ENCODE measurements at regions not wholly inside any gene's neighbourhood (a gene's known extent, or its start where the extent isn't known, plus 50 kb on each side); places are given as distances from the start of the nearest gene placed in this dataset.

- Histone ChIP-seq H2AFZ (replicated peaks; ENCODE audit: low read length, poor library complexity) (peak overlapping the region; percentile 5), H3K27me3 (ENCODE audit: control insufficient read depth, insufficient read depth, low read length) (peaks cover 13% of the 10 kb centered on the region), H2BK5ac (ENCODE audit: low read depth, low read length, poor library complexity, severe bottlenecking) (no peak overlapping the region), H3K18ac (ENCODE audit: low read depth, low read length) (no peak overlapping the region), H3K56ac (ENCODE audit: extremely low read depth, insufficient read depth, low read length) (no peak overlapping the region), H3K9me3 (ENCODE audit: control insufficient read depth, insufficient read depth, low read length) (no peaks in the 10 kb centered on the region), H4K8ac (ENCODE audit: low read depth in 2 of 2, low read length in 2 of 2) (no peak overlapping the region), H3K9me1 (ENCODE audit: insufficient read depth, low read length) (no peaks in the 10 kb centered on the region), H2BK15ac (ENCODE audit: low read depth, low read length) (no peak overlapping the region), H2BK20ac (ENCODE audit: low read depth, low read length) (no peak overlapping the region), H3K4me3 (ENCODE audit: insufficient read depth, low read depth, low read length) (no peak overlapping the region), H4K20me1 (ENCODE audit: insufficient read depth, low read length) (no peaks in the 10 kb centered on the region), H2AK9ac (replicated peaks; ENCODE audit: low read depth, low read length, poor library complexity) (no peak overlapping the region), H3K23ac (ENCODE audit: low read depth, low read length) (no peak overlapping the region), H3K4me2 (ENCODE audit: low read depth, low read length) (no peak overlapping the region), H3K27ac (ENCODE audit: insufficient read depth, low read length) (no peak overlapping the region), H4K91ac (ENCODE audit: insufficient read depth, low read depth, low read length) (no peak overlapping the region), H2BK120ac (ENCODE audit: low read depth, low read length) (no peak overlapping the region), H3K4ac (ENCODE audit: low read depth, low read length) (no peak overlapping the region), H2AK5ac (ENCODE audit: low read depth, low read length) (no peak overlapping the region), H3K79me1 (ENCODE audit: low read depth in 1 of 2, low read length in 2 of 2) (no peaks in the 10 kb centered on the region), H3K4me1 (ENCODE audit: control insufficient read depth, insufficient read depth, low read length) (no peaks in the 10 kb centered on the region), H4K5ac (ENCODE audit: low read depth, low read length) (no peak overlapping the region), H3K36me3 (ENCODE audit: control insufficient read depth, insufficient read depth, low read length) (no peaks in the 10 kb centered on the region), H3K9ac (ENCODE audit: low read depth, low read length) (no peak overlapping the region), H3K14ac (replicated peaks; ENCODE audit: low read depth, low read length) (no peak overlapping the region)
- no CpG with 5 or more reads among the region's 2 CpGs for WGBS, 2 experiments (ENCODE audit: extremely low coverage in 2 of 2, insufficient read length in 1 of 2)
- ATAC-seq (ENCODE audit: low read depth) (no peak), DNase-seq (no peak)
- TF ChIP-seq RAD21 (IDR thresholded peaks at IDR 0.05; ENCODE audit: low read length) (no peak), ELK1 (IDR thresholded peaks at IDR 0.05; ENCODE audit: borderline replicate concordance, low read depth, low read length) (no peak), MAFK (IDR thresholded peaks at IDR 0.05; ENCODE audit: low read depth, low read length) (no peak), FOS (IDR thresholded peaks at IDR 0.05; ENCODE audit: low read depth, low read length) (no peak), RCOR1 (IDR thresholded peaks at IDR 0.05; ENCODE audit: insufficient replicate concordance, low read length) (no peak), MAZ (IDR thresholded peaks at IDR 0.05; ENCODE audit: borderline replicate concordance, low read depth, low read length) (no peak), CEBPB (IDR thresholded peaks at IDR 0.05; ENCODE audit: low read depth, low read length) (no peak), RFX5 (IDR thresholded peaks at IDR 0.05; ENCODE audit: low read depth, low read length) (no peak), SMC3 (IDR thresholded peaks at IDR 0.05; ENCODE audit: low read depth, low read length) (no peak), CTCF (conservative IDR thresholded peaks at IDR 0.05; ENCODE audit: low read depth, low read length) (no peak), POLR2A (IDR thresholded peaks at IDR 0.05; ENCODE audit: low read depth, low read length) (no peak), NFE2L2 (IDR thresholded peaks at IDR 0.05; ENCODE audit: low read depth, low read length) (no peak), CHD1 (IDR thresholded peaks at IDR 0.05; ENCODE audit: low read depth, low read length) (no peak), BHLHE40 (IDR thresholded peaks at IDR 0.05; ENCODE audit: low read depth, low read length) (no peak), USF2 (IDR thresholded peaks at IDR 0.05; ENCODE audit: low read depth, low read length) (no peak), MXI1 (IDR thresholded peaks at IDR 0.05; ENCODE audit: borderline replicate concordance, low read depth, low read length) (no peak)
- in situ Hi-C loops (cut with MboI; ENCODE audit: low sequenced_read_pairs), result no loop called here
- ChIA-PET POLR2A (ENCODE audit: unreplicated experiment) (no interaction called here), CTCF (no interaction called here)
- dilution Hi-C loops (cut with HindIII; ENCODE audit: low sequenced_read_pairs, unreplicated experiment), result no loop called here
- intact Hi-C loops (cut with micrococcal nuclease), result no loop called here
- no TSS peak for BruUV-seq (replicated peaks)
These were observed 212.6 kb upstream of the TOPAZ1 start for GRCh38 chr3:44029100-44029499.

All from IMR-90 (cell line).